Neural crest cell (in vitro differentiated cells): ENCODE measurements at regions not wholly inside any gene's neighbourhood (a gene's known extent, or its start where the extent isn't known, plus 50 kb on each side); places are given as distances from the start of the nearest gene placed in this dataset.

Source experiments
- DNase-seq: peaks from one replicate; pipeline ENCODE4 v3.0.0; 2021; ENCODE audit warnings: low read depth, mixed read lengths, low spot score
- H3K27ac Mint-ChIP-seq: one replicate; pipeline ENCODE4 v1.8.0; 2021; ENCODE audit warnings: mild to moderate bottlenecking, mixed read lengths; ENCODE audit not compliant: unreplicated experiment
- H3K27me3 Mint-ChIP-seq: 2 replicates; pipeline ENCODE4 v1.8.0; 2021; ENCODE audit warnings: low read depth, mild to moderate bottlenecking, mixed read lengths
- H3K36me3 Mint-ChIP-seq: 2 replicates; pipeline ENCODE4 v1.8.0; 2021; ENCODE audit warnings: low read depth, mild to moderate bottlenecking, mixed read lengths
- H3K4me1 Mint-ChIP-seq: 2 replicates; pipeline ENCODE4 v1.8.0; 2021; ENCODE audit warnings: mixed read lengths
- H3K4me3 Mint-ChIP-seq: one replicate; pipeline ENCODE4 v1.8.0; 2021; ENCODE audit warnings: mild to moderate bottlenecking, mixed read lengths
- H3K9me3 Mint-ChIP-seq: 2 replicates; pipeline ENCODE4 v1.8.0; 2021; ENCODE audit warnings: mixed read lengths
- CTCF ChIP-seq: fragments of 200-600 bp; sonication (generic); conservative IDR thresholded peaks from 2 replicates; pipeline ENCODE4 v1.5.0; 2021; ENCODE audit warnings: antibody characterized with exemption, mild to moderate bottlenecking

GRCh38 chr20:20808016-20808415 is 95.6 kb upstream of the RALGAPA2 start:
- TF ChIP-seq CTCF: no peak
- H3K4me3 Mint-ChIP-seq: no peak overlapping the region
- no peak for DNase-seq
- no peaks in the 10 kb centered on the region for H3K36me3 Mint-ChIP-seq
- H3K27ac Mint-ChIP-seq: no peak overlapping the region
- peaks cover 3% of the 10 kb centered on the region for H3K27me3 Mint-ChIP-seq
- no peaks in the 10 kb centered on the region for H3K9me3 Mint-ChIP-seq
- H3K4me1 Mint-ChIP-seq: no peaks in the 10 kb centered on the region

GRCh38 chr20:20806121-20807095 is 94.0 kb upstream of the RALGAPA2 start:
- Mint-ChIP-seq H3K36me3 (no peaks in the 10 kb centered on the region), H3K27ac (no peak overlapping the region), H3K4me3 (no peak overlapping the region), H3K9me3 (no peaks in the 10 kb centered on the region), H3K27me3 (peaks cover 2% of the 10 kb centered on the region), H3K4me1 (no peaks in the 10 kb centered on the region)
- DNase-seq: no peak
- no peak for TF ChIP-seq CTCF

- Mint-ChIP-seq H3K4me1 (peaks cover 2% of the 10 kb centered on the region), H3K4me3 (no peak overlapping the region), H3K27ac (peak overlapping the region; percentile 31), H3K9me3 (no peaks in the 10 kb centered on the region), H3K27me3 (no peaks in the 10 kb centered on the region), H3K36me3 (no peaks in the 10 kb centered on the region)
- TF ChIP-seq CTCF: no peak
- DNase-seq: no peak
Observed at GRCh38 chr20:20803011-20803410, 90.6 kb upstream of the RALGAPA2 start.

GRCh38 chr20:20802328-20802727 is 89.9 kb upstream of the RALGAPA2 start:
- H3K9me3 Mint-ChIP-seq: no peaks in the 10 kb centered on the region
- no peaks in the 10 kb centered on the region for H3K27me3 Mint-ChIP-seq
- H3K4me3 Mint-ChIP-seq: no peak overlapping the region
- no peaks in the 10 kb centered on the region for H3K36me3 Mint-ChIP-seq
- TF ChIP-seq CTCF: no peak
- no peak for DNase-seq
- H3K4me1 Mint-ChIP-seq: peaks cover 8% of the 10 kb centered on the region
- H3K27ac Mint-ChIP-seq: no peak overlapping the region

- Mint-ChIP-seq H3K4me1 (peaks cover 23% of the 10 kb centered on the region), H3K36me3 (no peaks in the 10 kb centered on the region), H3K27me3 (peaks cover 3% of the 10 kb centered on the region), H3K27ac (no peak overlapping the region), H3K4me3 (no peak overlapping the region), H3K9me3 (no peaks in the 10 kb centered on the region)
- no peak for TF ChIP-seq CTCF
- DNase-seq: no peak
Observed at GRCh38 chr20:20799716-20800312, 87.4 kb upstream of the RALGAPA2 start.
